ENCODE measurements at regions not wholly inside any gene's neighbourhood (a gene's known extent, or its start where the extent isn't known, plus 50 kb on each side); places are given as distances from the start of the nearest gene placed in this dataset.

DNA sequence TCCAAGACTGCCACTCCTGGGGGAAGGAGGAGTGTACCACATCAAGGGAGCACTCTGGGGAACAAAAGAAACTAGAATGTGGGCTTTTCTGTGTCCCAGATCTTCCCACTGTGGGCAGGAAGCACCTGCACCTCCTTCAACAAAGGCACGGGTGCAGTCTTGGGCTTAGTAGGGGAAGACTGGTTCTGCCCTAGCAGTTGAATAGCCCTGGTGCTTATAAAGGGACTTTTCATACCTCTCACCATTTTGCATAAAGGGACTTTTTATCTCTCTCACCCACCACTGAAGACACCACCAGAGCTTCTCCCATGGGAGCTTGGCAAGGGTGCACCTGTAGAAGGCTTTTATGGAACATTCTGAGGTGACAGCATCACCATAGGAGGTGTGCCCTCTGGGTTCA is 65.8 kb upstream of the MS4A8 start:
- TF ChIP-seq REST (IDR thresholded peaks at IDR 0.05; ENCODE audit: borderline replicate concordance): no peak
- no peak for TF ChIP-seq CTCF (IDR thresholded peaks at IDR 0.05; ENCODE audit: poor library complexity, severe bottlenecking)
- TF ChIP-seq TAF1 (IDR thresholded peaks at IDR 0.05; ENCODE audit: low read depth): no peak
- TF ChIP-seq MXI1 (conservative IDR thresholded peaks at IDR 0.05; ENCODE audit: poor library complexity, severe bottlenecking): no peak
- no peak for TF ChIP-seq SMC3 (conservative IDR thresholded peaks at IDR 0.05; ENCODE audit: poor library complexity)
- TF ChIP-seq EZH2 (IDR thresholded peaks at IDR 0.05; ENCODE audit: borderline replicate concordance, insufficient read depth, low read length, poor library complexity, severe bottlenecking): no peak
- TF ChIP-seq POLR2AphosphoS5 (IDR thresholded peaks at IDR 0.05): no peak
- no peak for TF ChIP-seq EP300 (conservative IDR thresholded peaks at IDR 0.05; ENCODE audit: poor library complexity, severe bottlenecking)
- no peak for TF ChIP-seq RAD21 (conservative IDR thresholded peaks at IDR 0.05)
